Activated naive CD8-positive, alpha-beta T cell treated with anti-CD3 and anti-CD28 coated beads, Interleukin-2, amount 50 U/mL, for 24 hours (primary cell): ENCODE measurements at regions not wholly inside any gene's neighbourhood (a gene's known extent, or its start where the extent isn't known, plus 50 kb on each side); places are given as distances from the start of the nearest gene placed in this dataset.

Experiments
- ATAC-seq: fragments of 150-1000 bp; cut with Tn5 transposase; one replicate; pipeline ENCODE4 v1.10.0; 2021
- DNase-seq: peaks from one replicate; pipeline ENCODE4 v3.0.0; 2021
- H3K27ac Mint-ChIP-seq: one replicate; pipeline ENCODE4 v1.8.0; 2021; ENCODE audit warnings: mild to moderate bottlenecking, mixed read lengths
- H3K27me3 Mint-ChIP-seq: one replicate; pipeline ENCODE4 v1.8.0; 2021; ENCODE audit warnings: mixed read lengths
- H3K36me3 Mint-ChIP-seq: one replicate; pipeline ENCODE4 v1.8.0; 2021; ENCODE audit warnings: low read depth, mixed read lengths
- H3K4me1 Mint-ChIP-seq: one replicate; pipeline ENCODE4 v1.8.0; 2021; ENCODE audit warnings: mixed read lengths
- H3K4me3 Mint-ChIP-seq: one replicate; pipeline ENCODE4 v1.8.0; 2021; ENCODE audit warnings: mild to moderate bottlenecking, moderate library complexity, mixed read lengths
- H3K9me3 Mint-ChIP-seq: one replicate; pipeline ENCODE4 v1.8.0; 2021; ENCODE audit warnings: mixed read lengths

- DNase-seq (no peak), ATAC-seq (no peak)
- Mint-ChIP-seq H3K4me3 (no peak overlapping the region), H3K9me3 (no peaks in the 10 kb centered on the region), H3K36me3 (no peaks in the 10 kb centered on the region), H3K27me3 (no peaks in the 10 kb centered on the region), H3K27ac (no peak overlapping the region), H3K4me1 (no peaks in the 10 kb centered on the region)
Measured at GRCh38 chr14:40273417-40273816, 841.2 kb upstream of the FBXO33 start.

- H3K27me3 Mint-ChIP-seq: no peaks in the 10 kb centered on the region
- no peak for ATAC-seq
- H3K27ac Mint-ChIP-seq: no peak overlapping the region
- no peaks in the 10 kb centered on the region for H3K36me3 Mint-ChIP-seq
- no peaks in the 10 kb centered on the region for H3K4me1 Mint-ChIP-seq
- DNase-seq: no peak
- H3K9me3 Mint-ChIP-seq: no peaks in the 10 kb centered on the region
- no peak overlapping the region for H3K4me3 Mint-ChIP-seq
Measured at GRCh38 chr14:40271480-40271879, 839.2 kb upstream of the FBXO33 start.

- Mint-ChIP-seq H3K4me1 (no peaks in the 10 kb centered on the region), H3K27me3 (no peaks in the 10 kb centered on the region), H3K9me3 (no peaks in the 10 kb centered on the region), H3K4me3 (no peak overlapping the region), H3K36me3 (no peaks in the 10 kb centered on the region), H3K27ac (no peak overlapping the region)
- ATAC-seq: no peak
- DNase-seq: no peak
Measured at GRCh38 chr14:40269436-40269835, 837.2 kb upstream of the FBXO33 start.

GRCh38 chr14:40268236-40268635 lies 836.0 kb upstream of the FBXO33 start:
- ATAC-seq: no peak
- no peak for DNase-seq
- Mint-ChIP-seq H3K4me3 (no peak overlapping the region), H3K27me3 (no peaks in the 10 kb centered on the region), H3K4me1 (no peaks in the 10 kb centered on the region), H3K27ac (no peak overlapping the region), H3K36me3 (no peaks in the 10 kb centered on the region), H3K9me3 (no peaks in the 10 kb centered on the region)

- Mint-ChIP-seq H3K4me3 (no peak overlapping the region), H3K27ac (no peak overlapping the region), H3K4me1 (no peaks in the 10 kb centered on the region), H3K9me3 (peaks cover 2% of the 10 kb centered on the region), H3K36me3 (no peaks in the 10 kb centered on the region), H3K27me3 (no peaks in the 10 kb centered on the region)
- ATAC-seq (no peak), DNase-seq (no peak)
Measured at GRCh38 chr14:40265096-40265495, 832.9 kb upstream of the FBXO33 start.

DNA sequence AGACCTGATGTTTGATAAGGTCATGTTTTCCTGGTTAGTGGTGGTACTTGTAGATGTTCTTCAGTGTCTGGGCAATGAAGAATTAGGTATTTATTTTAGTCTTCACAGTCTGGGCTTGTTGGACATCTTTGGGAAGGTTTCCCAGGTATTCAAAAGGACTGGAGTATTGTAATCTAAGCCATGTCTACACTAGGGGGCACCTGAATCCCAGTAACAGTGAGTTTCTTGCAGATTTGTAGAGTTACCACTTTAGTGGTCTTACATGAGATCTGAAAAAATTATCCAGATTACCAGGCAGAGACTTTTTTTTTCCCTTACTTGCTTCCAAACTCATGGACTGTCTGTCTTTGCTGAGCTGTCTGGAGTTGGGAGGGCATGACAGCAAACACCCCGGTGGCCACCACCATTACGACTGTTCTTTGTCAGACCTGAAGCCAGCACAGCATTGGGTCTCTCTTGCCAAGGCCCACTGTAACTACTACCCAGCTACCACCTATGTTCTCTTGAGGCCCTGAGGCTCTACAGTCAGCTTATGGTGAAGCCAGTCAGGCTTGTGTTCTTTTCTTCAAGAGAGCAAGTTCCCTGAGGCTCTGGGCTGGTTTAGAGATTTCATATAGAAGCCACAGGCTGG lies 820.7 kb upstream of the FBXO33 start:
- H3K9me3 Mint-ChIP-seq: no peaks in the 10 kb centered on the region
- DNase-seq (no peak), ATAC-seq (no peak)
- no peak overlapping the region for H3K4me3 Mint-ChIP-seq
- no peaks in the 10 kb centered on the region for H3K36me3 Mint-ChIP-seq
- H3K4me1 Mint-ChIP-seq: no peaks in the 10 kb centered on the region
- no peaks in the 10 kb centered on the region for H3K27me3 Mint-ChIP-seq
- no peak overlapping the region for H3K27ac Mint-ChIP-seq

DNA sequence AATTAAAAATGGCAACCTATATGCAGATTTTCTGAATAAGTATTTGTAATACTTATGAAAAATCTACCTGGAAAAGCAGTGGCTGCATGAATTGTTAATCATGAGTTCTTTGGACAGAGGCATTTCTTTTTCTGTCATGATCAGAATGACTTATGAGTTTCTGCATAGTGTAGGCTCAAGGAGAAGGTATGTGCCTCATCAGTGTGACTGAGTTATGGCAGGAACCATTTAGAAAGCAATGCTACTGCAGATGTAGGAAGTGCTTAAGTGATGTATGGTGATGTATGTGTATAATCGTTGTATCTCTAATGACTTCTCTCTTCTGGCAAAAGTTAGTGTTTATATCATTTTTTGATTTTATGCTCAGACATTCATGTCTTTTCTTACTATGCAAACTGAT lies 816.4 kb upstream of the FBXO33 start:
- Mint-ChIP-seq H3K4me3 (no peak overlapping the region), H3K9me3 (peaks cover 4% of the 10 kb centered on the region), H3K36me3 (no peaks in the 10 kb centered on the region), H3K4me1 (no peaks in the 10 kb centered on the region), H3K27me3 (no peaks in the 10 kb centered on the region), H3K27ac (no peak overlapping the region)
- DNase-seq: no peak
- no peak for ATAC-seq

DNA sequence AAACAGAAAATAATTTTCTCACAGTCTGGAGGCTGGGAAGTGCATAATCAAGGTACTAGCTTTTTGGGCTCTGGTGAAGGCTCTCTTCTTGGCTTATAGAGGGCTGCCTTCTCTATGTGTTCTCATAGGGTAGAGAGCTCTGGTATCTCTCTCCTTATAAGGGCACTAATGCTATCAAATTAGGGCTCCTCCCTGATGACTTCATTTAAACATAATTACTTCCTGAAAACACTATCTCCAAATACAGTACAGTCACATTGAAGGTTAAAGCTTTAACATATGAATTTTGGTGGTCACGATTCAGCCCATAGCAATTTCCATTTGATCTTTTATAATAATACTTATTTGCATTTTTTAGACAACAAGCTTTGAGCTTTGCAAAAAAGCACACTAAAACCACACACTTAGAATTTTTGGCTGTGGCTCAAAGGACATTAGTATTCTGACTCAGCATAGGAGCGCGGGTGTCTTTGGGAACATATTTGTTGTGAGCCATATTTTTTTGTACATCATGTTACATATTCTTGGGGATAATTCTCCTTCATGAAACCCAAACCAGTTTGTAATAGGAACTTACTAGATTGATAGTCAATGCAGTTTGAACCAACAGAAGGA lies 808.1 kb upstream of the FBXO33 start:
- Mint-ChIP-seq H3K27me3 (no peaks in the 10 kb centered on the region), H3K36me3 (no peaks in the 10 kb centered on the region), H3K27ac (no peak overlapping the region), H3K4me1 (no peaks in the 10 kb centered on the region), H3K9me3 (peaks cover 11% of the 10 kb centered on the region), H3K4me3 (no peak overlapping the region)
- no peak for DNase-seq
- no peak for ATAC-seq

DNA sequence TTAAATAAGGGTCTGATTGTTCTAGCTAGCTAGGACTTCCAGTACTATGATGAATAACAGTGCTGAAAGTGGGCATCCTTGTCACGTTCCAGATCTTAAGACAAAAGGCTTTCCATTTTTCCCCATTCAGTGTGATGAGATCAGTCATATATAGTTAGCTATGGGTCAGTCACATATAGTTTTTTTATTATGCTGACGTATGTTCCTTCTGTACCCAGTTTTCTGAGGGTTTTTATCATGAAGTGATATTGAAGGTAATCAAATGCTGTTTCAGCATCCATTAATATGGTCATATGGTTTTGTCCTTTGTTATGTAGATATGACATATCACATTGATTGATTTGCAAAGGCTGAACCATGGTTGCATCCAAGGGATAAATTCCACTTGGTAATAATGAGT lies 800.1 kb upstream of the FBXO33 start:
- H3K9me3 Mint-ChIP-seq: peaks cover 23% of the 10 kb centered on the region
- no peaks in the 10 kb centered on the region for H3K27me3 Mint-ChIP-seq
- DNase-seq: no peak
- H3K4me3 Mint-ChIP-seq: no peak overlapping the region
- ATAC-seq: no peak
- H3K36me3 Mint-ChIP-seq: no peaks in the 10 kb centered on the region
- H3K27ac Mint-ChIP-seq: no peak overlapping the region
- H3K4me1 Mint-ChIP-seq: no peaks in the 10 kb centered on the region

DNA sequence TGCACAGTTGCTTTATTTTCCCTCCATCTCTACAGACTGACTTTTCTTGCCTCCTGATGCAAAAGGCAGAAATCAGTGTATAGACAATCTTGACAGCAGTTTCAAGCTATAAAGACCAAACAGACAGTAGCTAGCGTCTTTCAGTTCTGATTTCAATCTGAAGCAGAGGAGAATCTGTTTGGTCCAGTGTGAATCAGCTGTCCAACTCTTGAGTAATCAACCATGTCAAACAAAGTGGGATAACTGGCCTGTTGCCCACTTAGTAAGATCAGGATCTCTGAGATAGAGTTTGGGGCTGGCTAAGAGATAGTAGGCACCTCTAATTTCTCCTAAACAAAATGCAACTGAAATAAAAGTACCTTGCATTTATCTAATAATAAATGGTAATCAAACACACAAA lies 797.4 kb upstream of the FBXO33 start:
- Mint-ChIP-seq H3K4me3 (no peak overlapping the region), H3K4me1 (no peaks in the 10 kb centered on the region), H3K9me3 (peaks cover 20% of the 10 kb centered on the region), H3K27me3 (no peaks in the 10 kb centered on the region), H3K36me3 (no peaks in the 10 kb centered on the region), H3K27ac (no peak overlapping the region)
- DNase-seq: no peak
- ATAC-seq: no peak

DNA sequence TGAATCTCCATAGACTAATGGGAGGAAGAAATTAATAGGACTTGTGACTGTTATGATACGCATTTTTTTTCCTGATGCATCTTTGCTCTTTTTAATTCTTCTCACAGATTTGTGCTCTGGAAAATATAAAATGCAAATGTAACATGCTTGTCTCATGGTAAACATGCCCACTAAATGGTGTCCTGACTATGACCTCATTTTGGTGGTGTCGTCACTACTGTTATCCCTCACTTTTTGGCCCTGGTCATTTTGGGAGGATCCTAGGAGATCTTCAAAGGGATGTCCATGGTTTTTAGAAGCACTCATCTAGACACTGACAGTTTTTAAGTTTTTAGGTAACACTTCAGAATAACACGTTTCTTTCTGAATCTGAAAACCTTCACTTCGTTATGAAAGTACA lies 790.8 kb upstream of the FBXO33 start:
- no peak for ATAC-seq
- Mint-ChIP-seq H3K9me3 (peaks cover 8% of the 10 kb centered on the region), H3K4me3 (no peak overlapping the region), H3K27me3 (no peaks in the 10 kb centered on the region), H3K27ac (no peak overlapping the region), H3K4me1 (peaks cover 4% of the 10 kb centered on the region), H3K36me3 (no peaks in the 10 kb centered on the region)
- no peak for DNase-seq

DNA sequence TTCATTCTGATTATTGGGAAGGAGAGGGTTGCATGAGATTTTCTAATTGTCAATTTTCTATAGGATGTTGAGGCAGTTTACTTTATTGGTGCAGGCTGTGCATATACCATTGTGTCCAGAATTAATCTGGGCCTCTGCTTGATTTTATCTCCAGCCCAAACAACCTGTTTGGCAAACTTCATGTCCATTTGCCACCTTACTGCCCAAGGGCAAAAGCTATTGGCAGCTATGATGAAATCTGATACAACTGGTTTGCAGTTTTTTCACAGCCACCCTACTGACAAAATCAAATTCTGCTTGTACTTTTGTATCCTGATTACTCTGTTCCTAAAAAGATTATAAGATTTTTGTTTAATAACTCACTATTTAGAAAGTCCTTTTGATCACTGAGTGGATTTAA lies 789.2 kb upstream of the FBXO33 start:
- Mint-ChIP-seq H3K27ac (no peak overlapping the region), H3K4me1 (peaks cover 4% of the 10 kb centered on the region), H3K9me3 (peaks cover under 1% of the 10 kb centered on the region), H3K4me3 (no peak overlapping the region), H3K36me3 (no peaks in the 10 kb centered on the region), H3K27me3 (no peaks in the 10 kb centered on the region)
- ATAC-seq (no peak), DNase-seq (no peak)

DNA sequence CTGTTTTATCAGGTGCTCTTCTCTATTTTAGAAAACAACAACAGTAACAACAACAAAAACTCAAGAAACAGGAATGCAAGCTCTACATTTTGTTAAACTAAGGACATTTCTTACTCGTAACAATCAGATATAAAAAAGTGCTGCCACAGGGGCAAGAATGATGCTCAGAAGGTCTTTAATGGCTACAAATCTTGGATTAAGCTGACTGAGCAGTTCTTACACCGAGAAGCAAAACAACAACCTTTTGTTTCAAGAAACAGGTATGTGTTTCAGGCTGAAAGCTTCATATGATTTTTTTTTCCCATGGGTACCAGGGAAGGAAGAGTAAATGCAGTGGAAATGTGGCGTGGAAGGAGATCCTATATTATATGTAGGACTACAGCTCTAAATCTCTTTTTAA lies 786.8 kb upstream of the FBXO33 start:
- Mint-ChIP-seq H3K9me3 (no peaks in the 10 kb centered on the region), H3K4me1 (peaks cover 4% of the 10 kb centered on the region), H3K27me3 (no peaks in the 10 kb centered on the region), H3K36me3 (no peaks in the 10 kb centered on the region), H3K4me3 (no peak overlapping the region), H3K27ac (no peak overlapping the region)
- ATAC-seq: no peak
- DNase-seq: no peak

DNA sequence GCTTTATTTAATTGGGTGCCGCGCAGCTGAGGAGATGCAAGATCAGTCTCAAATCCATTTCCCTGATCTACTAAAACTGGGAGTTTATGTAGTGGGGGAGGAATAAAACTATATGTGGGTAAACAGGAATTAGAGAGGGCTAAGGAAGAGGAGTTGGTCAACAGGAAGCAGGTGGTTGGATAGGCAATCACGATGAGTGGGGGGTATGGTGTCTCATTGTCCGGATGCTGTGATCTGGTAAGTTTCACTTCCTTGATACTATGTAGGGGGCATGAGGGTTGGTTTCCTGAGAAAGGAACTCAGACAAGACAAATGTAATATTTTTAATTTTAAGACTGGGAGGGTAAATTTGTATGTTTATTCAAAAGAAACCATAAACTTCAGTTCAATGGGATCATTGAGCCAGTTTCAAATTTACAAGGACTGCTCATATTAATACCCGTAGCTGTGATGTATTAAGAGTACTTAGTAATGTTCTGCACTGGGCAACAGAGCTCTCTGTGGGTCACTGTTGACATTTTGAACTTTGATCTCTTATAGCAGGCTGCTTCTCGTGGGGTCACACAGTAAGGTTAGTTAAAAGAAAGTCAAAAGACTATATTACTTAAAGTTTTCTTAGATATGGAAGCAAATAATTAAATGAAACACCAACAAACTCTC lies 786.2 kb upstream of the FBXO33 start:
- Mint-ChIP-seq H3K4me1 (peaks cover 4% of the 10 kb centered on the region), H3K4me3 (no peak overlapping the region), H3K9me3 (no peaks in the 10 kb centered on the region), H3K27ac (no peak overlapping the region), H3K27me3 (no peaks in the 10 kb centered on the region), H3K36me3 (no peaks in the 10 kb centered on the region)
- no peak for DNase-seq
- ATAC-seq: no peak

GRCh38 chr14:40216976-40217375 lies 784.7 kb upstream of the FBXO33 start:
- H3K4me1 Mint-ChIP-seq: peaks cover 4% of the 10 kb centered on the region
- no peaks in the 10 kb centered on the region for H3K36me3 Mint-ChIP-seq
- DNase-seq: no peak
- no peak overlapping the region for H3K4me3 Mint-ChIP-seq
- H3K27me3 Mint-ChIP-seq: no peaks in the 10 kb centered on the region
- no peaks in the 10 kb centered on the region for H3K9me3 Mint-ChIP-seq
- no peak for ATAC-seq
- no peak overlapping the region for H3K27ac Mint-ChIP-seq
